ENCODE measurements at regions not wholly inside any gene's neighbourhood (a gene's known extent, or its start where the extent isn't known, plus 50 kb on each side); places are given as distances from the start of the nearest gene placed in this dataset.
A peak's percentile ranks its signal among the peaks of the same experiment; 100 is the strongest.

GRCh38 chr11:29879560-29879959 lies 137.3 kb downstream of the KCNA4 start:
- no peak overlapping the region for H3K4me3 ChIP-seq

GRCh38 chr11:29876192-29876591 lies 140.6 kb downstream of the KCNA4 start:
- no peak for TF ChIP-seq CTCF (IDR thresholded peaks at IDR 0.05; ENCODE audit: borderline replicate concordance)
- Histone ChIP-seq H3K4me3 (no peak overlapping the region), H3K36me3 (no peaks in the 10 kb centered on the region), H3K9me3 (replicated peaks) (no peaks in the 10 kb centered on the region), H3K27me3 (ENCODE audit: low read depth) (no peaks in the 10 kb centered on the region), H3K27ac (replicated peaks) (no peak overlapping the region), H3K4me1 (no peaks in the 10 kb centered on the region)
- no peak for DNase-seq
- intact Hi-C loops (cut with micrococcal nuclease) = no loop called here

More at GRCh38 chr11:29879560-29879959, 137.3 kb downstream of the KCNA4 start:
- Histone ChIP-seq H3K36me3 (no peaks in the 10 kb centered on the region), H3K4me1 (no peaks in the 10 kb centered on the region), H3K27ac (replicated peaks) (no peak overlapping the region), H3K27me3 (ENCODE audit: low read depth) (no peaks in the 10 kb centered on the region), H3K9me3 (replicated peaks) (peaks cover 10% of the 10 kb centered on the region)
- DNase-seq = no peak
- TF ChIP-seq CTCF (IDR thresholded peaks at IDR 0.05; ENCODE audit: borderline replicate concordance) = no peak
- intact Hi-C loops (cut with micrococcal nuclease) = no loop called here

- intact Hi-C loops (cut with micrococcal nuclease) = no loop called here
- DNase-seq = no peak
- no peak overlapping the region for H3K27ac ChIP-seq (replicated peaks)
- peaks cover 6% of the 10 kb centered on the region for H3K9me3 ChIP-seq (replicated peaks)
- no peak for TF ChIP-seq CTCF (IDR thresholded peaks at IDR 0.05; ENCODE audit: borderline replicate concordance)
- H3K4me1 ChIP-seq = no peaks in the 10 kb centered on the region
- H3K4me3 ChIP-seq = no peak overlapping the region
- no peaks in the 10 kb centered on the region for H3K27me3 ChIP-seq (ENCODE audit: low read depth)
- H3K36me3 ChIP-seq = no peaks in the 10 kb centered on the region
Measured at GRCh38 chr11:29847219-29847618, 169.6 kb downstream of the KCNA4 start.

- Histone ChIP-seq H3K4me3 (no peak overlapping the region), H3K4me1 (no peaks in the 10 kb centered on the region), H3K27me3 (ENCODE audit: low read depth) (no peaks in the 10 kb centered on the region), H3K9me3 (replicated peaks) (peaks cover 6% of the 10 kb centered on the region), H3K27ac (replicated peaks) (no peak overlapping the region), H3K36me3 (no peaks in the 10 kb centered on the region)
- no peak for DNase-seq
- TF ChIP-seq CTCF (IDR thresholded peaks at IDR 0.05; ENCODE audit: borderline replicate concordance) = peak; percentile 48
- intact Hi-C loops (cut with micrococcal nuclease) = no loop called here
Measured at GRCh38 chr11:29844701-29845379, 172.0 kb downstream of the KCNA4 start.

GRCh38 chr11:29844031-29844430 lies 172.8 kb downstream of the KCNA4 start:
- H3K4me3 ChIP-seq = no peak overlapping the region

More at GRCh38 chr11:29844031-29844430, 172.8 kb downstream of the KCNA4 start:
- H3K9me3 ChIP-seq (replicated peaks) = peaks cover 6% of the 10 kb centered on the region
- intact Hi-C loops (cut with micrococcal nuclease) = no loop called here
- TF ChIP-seq CTCF (IDR thresholded peaks at IDR 0.05; ENCODE audit: borderline replicate concordance) = no peak
- no peaks in the 10 kb centered on the region for H3K4me1 ChIP-seq
- no peak overlapping the region for H3K27ac ChIP-seq (replicated peaks)
- DNase-seq = no peak
- H3K36me3 ChIP-seq = no peaks in the 10 kb centered on the region
- no peaks in the 10 kb centered on the region for H3K27me3 ChIP-seq (ENCODE audit: low read depth)

Data from left ventricle myocardium inferior (tissue), 1 donor.